Upper lobe of right lung (tissue), 1 donor: ENCODE measurements at regions not wholly inside any gene's neighbourhood (a gene's known extent, or its start where the extent isn't known, plus 50 kb on each side); places are given as distances from the start of the nearest gene placed in this dataset.

ENCODE experiments used
- ATAC-seq: fragments of 200-7000 bp; cut with Tn5 transposase; one replicate; pipeline ENCODE4 v1.9.1; 2020; ENCODE audit warnings: mild to moderate bottlenecking, moderate library complexity
- DNase-seq: peaks from one replicate; pipeline ENCODE4 v3.0.0-alpha.2; 2020
- H3K27ac ChIP-seq: fragments of 200-600 bp; one replicate; pipeline ENCODE4 v1.8.0; 2022
- H3K27me3 ChIP-seq: fragments of 200-600 bp; one replicate; pipeline ENCODE4 v1.8.0; 2022; ENCODE audit warnings: mild to moderate bottlenecking
- H3K36me3 ChIP-seq: fragments of 200-600 bp; one replicate; pipeline ENCODE4 v1.8.0; 2022
- H3K4me1 ChIP-seq: fragments of 200-600 bp; one replicate; pipeline ENCODE4 v1.8.0; 2022
- H3K4me3 ChIP-seq: fragments of 200-600 bp; one replicate; pipeline ENCODE4 v1.8.0; 2022; ENCODE audit warnings: mild to moderate bottlenecking
- H3K9me3 ChIP-seq: fragments of 200-600 bp; one replicate; pipeline ENCODE4 v1.8.0; 2022
- CTCF ChIP-seq: fragments of 200-600 bp; IDR thresholded peaks from one replicate; pipeline ENCODE4 v1.8.0; 2022; ENCODE audit warnings: antibody characterized with exemption
- intact Hi-C: fragments of 100-400 bp; cut with DNase I; formaldehyde crosslinking; loops from one replicate; pipeline ENCODE4 v1.11.0; 2022
- donor health status: DM: no; HTN: yes; CAD: no; lungs with severe emphysema.

- no peak for DNase-seq
- no peak for TF ChIP-seq CTCF
- H3K4me3 ChIP-seq = no peak overlapping the region
- no peaks in the 10 kb centered on the region for H3K4me1 ChIP-seq
- no peaks in the 10 kb centered on the region for H3K27me3 ChIP-seq
- ATAC-seq = no peak
- H3K36me3 ChIP-seq = no peaks in the 10 kb centered on the region
- H3K9me3 ChIP-seq = no peaks in the 10 kb centered on the region
- intact Hi-C loops = no loop called here
- H3K27ac ChIP-seq = no peak overlapping the region
Observed at GRCh38 chr14:94717808-94718207, 52.1 kb downstream of the GSC start.

DNA sequence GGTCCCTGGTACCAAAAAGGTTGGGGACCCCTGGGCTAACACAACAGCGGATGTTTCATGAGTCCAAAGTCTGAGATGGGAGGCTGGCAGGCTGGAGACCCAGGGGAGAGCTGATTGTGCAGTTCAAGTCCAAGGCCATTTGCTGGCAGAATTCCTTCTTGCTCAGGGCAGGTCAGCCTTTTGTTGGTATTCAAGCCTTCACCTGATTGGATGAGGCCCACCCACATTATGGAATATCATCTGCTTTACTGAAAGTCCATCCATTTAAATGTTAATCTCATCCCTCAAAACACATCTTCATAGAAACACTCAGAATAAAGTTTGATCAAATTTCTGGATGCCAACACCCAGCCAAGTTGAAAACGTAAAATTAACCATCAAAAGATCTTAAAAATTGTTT, 52.9 kb downstream of the GSC start:
- no peak for ATAC-seq
- Histone ChIP-seq H3K9me3 (no peaks in the 10 kb centered on the region), H3K4me1 (no peaks in the 10 kb centered on the region), H3K4me3 (no peak overlapping the region), H3K27me3 (no peaks in the 10 kb centered on the region), H3K27ac (no peak overlapping the region), H3K36me3 (no peaks in the 10 kb centered on the region)
- DNase-seq = no peak
- TF ChIP-seq CTCF = no peak
- intact Hi-C loops = no loop called here

DNA sequence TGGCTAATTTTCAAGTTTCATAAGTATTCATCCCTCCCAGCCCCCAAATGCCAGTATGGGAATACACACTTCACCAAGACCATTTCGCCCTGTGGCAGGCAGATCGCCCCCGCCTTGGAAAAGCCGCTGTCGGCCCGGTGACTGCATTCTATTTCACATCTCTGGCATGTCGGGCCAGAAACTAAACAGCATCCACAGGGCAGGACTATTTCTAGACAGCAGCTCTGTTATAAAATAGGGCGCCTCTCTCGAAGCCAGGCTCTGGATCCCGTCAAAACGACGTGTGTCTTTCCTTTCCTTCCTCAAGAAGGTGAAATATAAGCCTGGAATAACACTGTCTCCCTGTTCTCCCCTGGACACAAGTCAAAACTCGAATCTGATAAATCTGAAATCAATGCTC, 56.8 kb downstream of the GSC start:
- ATAC-seq (no peak), DNase-seq (no peak)
- Histone ChIP-seq H3K4me3 (no peak overlapping the region), H3K9me3 (no peaks in the 10 kb centered on the region), H3K27ac (no peak overlapping the region), H3K36me3 (no peaks in the 10 kb centered on the region), H3K27me3 (no peaks in the 10 kb centered on the region), H3K4me1 (no peaks in the 10 kb centered on the region)
- intact Hi-C loops = no loop called here
- no peak for TF ChIP-seq CTCF

DNA sequence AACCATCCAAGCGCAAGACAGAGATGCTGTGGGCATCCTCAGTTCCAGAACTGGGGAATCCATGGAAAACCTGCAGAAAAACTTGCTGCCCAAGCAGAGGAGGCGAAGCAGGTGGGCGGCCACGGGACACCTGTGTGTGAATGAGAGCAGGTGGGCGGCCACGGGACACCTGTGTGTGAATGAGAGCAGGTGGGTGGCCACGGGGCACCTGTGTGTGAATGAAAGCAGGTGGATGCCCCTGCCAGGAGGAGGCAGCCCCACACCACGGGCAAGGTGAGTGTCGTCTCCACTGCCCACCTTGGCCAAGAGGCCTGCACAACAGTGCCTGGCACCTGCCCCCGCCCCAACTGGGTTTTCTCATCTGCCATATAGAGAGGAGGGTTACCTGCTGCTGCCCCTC, 59.2 kb downstream of the GSC start:
- no peak for ATAC-seq
- Histone ChIP-seq H3K27me3 (no peaks in the 10 kb centered on the region), H3K4me3 (no peak overlapping the region), H3K9me3 (no peaks in the 10 kb centered on the region), H3K36me3 (no peaks in the 10 kb centered on the region), H3K4me1 (no peaks in the 10 kb centered on the region), H3K27ac (no peak overlapping the region)
- TF ChIP-seq CTCF = no peak
- no peak for DNase-seq
- intact Hi-C loops = no loop called here

- no peak for DNase-seq
- no peak overlapping the region for H3K27ac ChIP-seq
- H3K36me3 ChIP-seq = no peaks in the 10 kb centered on the region
- no peaks in the 10 kb centered on the region for H3K27me3 ChIP-seq
- ATAC-seq = no peak
- no peak overlapping the region for H3K4me3 ChIP-seq
- H3K9me3 ChIP-seq = no peaks in the 10 kb centered on the region
- no peak for TF ChIP-seq CTCF
- no peaks in the 10 kb centered on the region for H3K4me1 ChIP-seq
- intact Hi-C loops = no loop called here
Observed at GRCh38 chr14:94707494-94707893, 62.4 kb downstream of the GSC start.

DNA sequence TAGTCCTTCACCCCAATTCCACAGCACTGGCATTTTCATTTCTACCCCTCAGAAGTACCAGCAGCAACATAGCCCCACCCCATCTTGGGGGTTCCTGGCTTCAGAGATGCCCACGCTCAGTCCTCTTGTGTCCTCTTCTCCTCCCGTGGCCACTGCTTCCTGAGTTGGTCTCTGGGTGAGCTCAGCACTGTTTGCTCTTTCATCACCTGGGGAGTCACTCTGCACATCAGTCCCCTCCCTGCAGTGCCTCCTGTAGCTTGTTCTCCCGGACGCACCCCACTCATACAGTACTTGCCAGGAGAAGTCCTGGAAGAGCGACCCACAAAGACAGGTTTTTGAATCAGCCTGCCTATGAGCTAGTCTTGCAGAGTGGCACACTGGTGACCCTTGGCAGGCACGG, 63.8 kb downstream of the GSC start:
- H3K9me3 ChIP-seq = no peaks in the 10 kb centered on the region
- TF ChIP-seq CTCF = no peak
- intact Hi-C loops = no loop called here
- ATAC-seq = no peak
- DNase-seq = no peak
- no peaks in the 10 kb centered on the region for H3K36me3 ChIP-seq
- no peaks in the 10 kb centered on the region for H3K4me1 ChIP-seq
- H3K27me3 ChIP-seq = no peaks in the 10 kb centered on the region
- H3K27ac ChIP-seq = no peak overlapping the region
- H3K4me3 ChIP-seq = no peak overlapping the region
